ENCODE measurements at regions not wholly inside any gene's neighbourhood (a gene's known extent, or its start where the extent isn't known, plus 50 kb on each side); places are given as distances from the start of the nearest gene placed in this dataset.

- TF ChIP-seq USF1 (IDR thresholded peaks at IDR 0.05) = no peak
- no peak for TF ChIP-seq REST (IDR thresholded peaks at IDR 0.05; ENCODE audit: low read depth)
- TF ChIP-seq TCF12 (IDR thresholded peaks at IDR 0.05; ENCODE audit: low read depth) = no peak
- TF ChIP-seq TEAD4 (IDR thresholded peaks at IDR 0.05) = no peak
- no peak for TF ChIP-seq ZBTB7A (IDR thresholded peaks at IDR 0.05; ENCODE audit: low read depth)
- TF ChIP-seq CEBPB (IDR thresholded peaks at IDR 0.05) = no peak
- TF ChIP-seq CREB1 (IDR thresholded peaks at IDR 0.05; ENCODE audit: low read depth) = no peak
- no peak for TF ChIP-seq EP300 (IDR thresholded peaks at IDR 0.05; ENCODE audit: borderline replicate concordance)
- TF ChIP-seq YY1 (IDR thresholded peaks at IDR 0.05; ENCODE audit: low read depth) = no peak
- no peak for TF ChIP-seq RAD21 (IDR thresholded peaks at IDR 0.05; ENCODE audit: low read depth)
Measured at GRCh38 chr6:4668271-4669179, 107.7 kb upstream of the CDYL start.

GRCh38 chr6:4667591-4667990 lies 108.6 kb upstream of the CDYL start:
- TF ChIP-seq TAF1 (IDR thresholded peaks at IDR 0.05; ENCODE audit: low read depth) = no peak
- no peak for TF ChIP-seq YY1 (IDR thresholded peaks at IDR 0.05; ENCODE audit: low read depth)
- TF ChIP-seq USF1 (IDR thresholded peaks at IDR 0.05) = no peak
- no peak for TF ChIP-seq MAX (IDR thresholded peaks at IDR 0.05)
- TF ChIP-seq TCF12 (IDR thresholded peaks at IDR 0.05; ENCODE audit: low read depth) = no peak
- no peak for TF ChIP-seq CREB1 (IDR thresholded peaks at IDR 0.05; ENCODE audit: low read depth)
- no peak for TF ChIP-seq REST (IDR thresholded peaks at IDR 0.05; ENCODE audit: low read depth)
- TF ChIP-seq TEAD4 (IDR thresholded peaks at IDR 0.05) = no peak
- TF ChIP-seq NFIC (IDR thresholded peaks at IDR 0.05) = no peak

GRCh38 chr6:4666886-4667513 lies 109.2 kb upstream of the CDYL start:
- no peak for TF ChIP-seq TEAD4 (IDR thresholded peaks at IDR 0.05)
- TF ChIP-seq FOXM1 (IDR thresholded peaks at IDR 0.05; ENCODE audit: borderline replicate concordance, low read depth) = no peak
- no peak for TF ChIP-seq CEBPB (IDR thresholded peaks at IDR 0.05)
- TF ChIP-seq CREB1 (IDR thresholded peaks at IDR 0.05; ENCODE audit: low read depth) = no peak
- no peak for TF ChIP-seq EP300 (IDR thresholded peaks at IDR 0.05; ENCODE audit: borderline replicate concordance)
- no peak for TF ChIP-seq ZBTB7A (IDR thresholded peaks at IDR 0.05; ENCODE audit: low read depth)
- no peak for TF ChIP-seq YY1 (IDR thresholded peaks at IDR 0.05; ENCODE audit: low read depth)
- TF ChIP-seq MAX (IDR thresholded peaks at IDR 0.05) = no peak
- TF ChIP-seq NFIC (IDR thresholded peaks at IDR 0.05) = no peak
- TF ChIP-seq EGR1 (IDR thresholded peaks at IDR 0.05) = no peak
- no peak for TF ChIP-seq TAF1 (IDR thresholded peaks at IDR 0.05; ENCODE audit: low read depth)
- TF ChIP-seq USF1 (IDR thresholded peaks at IDR 0.05) = no peak
- TF ChIP-seq TCF12 (IDR thresholded peaks at IDR 0.05; ENCODE audit: low read depth) = no peak
- TF ChIP-seq RAD21 (IDR thresholded peaks at IDR 0.05; ENCODE audit: low read depth) = no peak
- TF ChIP-seq REST (IDR thresholded peaks at IDR 0.05; ENCODE audit: low read depth) = no peak
